ENCODE measurements at regions not wholly inside any gene's neighbourhood (a gene's known extent, or its start where the extent isn't known, plus 50 kb on each side); places are given as distances from the start of the nearest gene placed in this dataset.

GRCh38 chr12:90331821-90332220, 623.2 kb downstream of the CCER1 start:
- Histone ChIP-seq H3K36me3 (no peaks in the 10 kb centered on the region), H3K9me3 (ENCODE audit: severe bottlenecking) (no peaks in the 10 kb centered on the region), H3K4me3 (ENCODE audit: low read depth, low read length) (no peak overlapping the region), H3K27ac (no peak overlapping the region), H3K27me3 (ENCODE audit: insufficient read depth, low read depth, severe bottlenecking) (no peaks in the 10 kb centered on the region)
- DNase-seq = no peak
- TF ChIP-seq CTCF (IDR thresholded peaks at IDR 0.05; ENCODE audit: low read depth, low read length) = no peak

DNA sequence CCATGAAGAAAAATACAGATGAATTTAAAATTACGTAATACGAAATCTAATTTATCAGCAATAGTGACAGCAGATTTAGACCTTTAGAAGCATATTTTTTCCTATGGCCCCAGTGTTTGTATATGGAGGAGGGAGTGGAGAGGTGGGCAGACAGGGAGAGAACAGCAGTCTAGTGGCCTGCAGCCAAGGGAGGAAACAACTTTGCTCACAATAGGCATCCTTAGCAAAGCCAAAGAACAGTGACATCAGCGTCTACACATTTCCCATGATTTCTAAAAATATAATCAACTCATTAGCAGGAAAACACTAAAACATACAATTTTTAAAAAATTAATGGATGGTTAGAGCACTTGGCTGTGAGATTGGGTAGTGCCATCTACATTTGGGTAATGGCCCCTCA, 622.6 kb upstream of the ATP2B1 start:
- no peaks in the 10 kb centered on the region for H3K27me3 ChIP-seq (ENCODE audit: insufficient read depth, low read depth, severe bottlenecking)
- H3K4me3 ChIP-seq (ENCODE audit: low read depth, low read length) = no peak overlapping the region
- no peak for DNase-seq
- no peaks in the 10 kb centered on the region for H3K9me3 ChIP-seq (ENCODE audit: severe bottlenecking)
- H3K36me3 ChIP-seq = no peaks in the 10 kb centered on the region
- no peak for TF ChIP-seq CTCF (IDR thresholded peaks at IDR 0.05; ENCODE audit: low read depth, low read length)
- H3K27ac ChIP-seq = no peak overlapping the region

DNA sequence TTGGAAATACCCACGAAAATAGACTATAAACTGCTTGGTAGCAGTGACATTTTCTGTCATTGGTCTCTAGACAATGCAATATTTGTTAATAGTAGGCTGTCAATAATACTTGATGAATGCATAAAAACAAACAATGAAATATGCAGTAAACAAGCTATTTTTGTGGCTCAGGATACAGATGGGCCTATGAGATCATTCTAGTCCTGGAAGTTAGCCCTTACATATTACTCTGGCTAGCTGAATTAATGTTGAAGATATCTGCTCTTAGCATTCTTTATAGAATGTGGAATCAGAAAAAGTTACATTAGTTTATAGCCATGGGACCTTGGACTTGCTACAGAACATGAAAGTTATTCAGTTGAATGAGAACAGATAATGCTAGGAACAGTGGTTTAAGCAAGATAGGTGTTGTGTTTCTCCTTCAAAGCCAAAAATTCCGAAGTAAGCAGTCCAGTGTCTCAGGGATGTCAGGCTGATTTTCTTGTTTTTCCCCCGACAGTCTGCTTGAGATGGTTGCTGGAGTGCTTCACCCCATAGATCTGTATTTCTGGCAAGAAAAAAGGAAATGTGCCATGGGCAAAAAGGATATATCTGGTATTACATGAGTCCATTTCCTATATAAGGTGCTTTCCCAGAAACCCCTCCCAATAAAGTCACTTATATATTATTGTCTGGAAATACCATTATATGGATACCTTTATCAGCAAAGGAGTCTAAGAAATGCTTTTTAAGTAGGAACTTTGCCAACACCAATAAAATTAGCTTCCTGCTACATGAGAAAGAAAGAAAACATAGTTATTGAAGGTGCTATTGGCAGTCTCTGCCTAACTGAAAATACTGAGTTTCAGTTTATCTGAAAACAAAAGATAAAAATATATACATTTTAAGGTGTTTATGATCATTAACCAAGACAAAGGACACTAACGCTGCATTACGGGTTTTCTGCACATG, 619.4 kb upstream of the ATP2B1 start:
- Histone ChIP-seq H3K9me3 (ENCODE audit: severe bottlenecking) (no peaks in the 10 kb centered on the region), H3K4me3 (ENCODE audit: low read depth, low read length) (no peak overlapping the region), H3K27ac (no peak overlapping the region), H3K36me3 (no peaks in the 10 kb centered on the region), H3K27me3 (ENCODE audit: insufficient read depth, low read depth, severe bottlenecking) (no peaks in the 10 kb centered on the region)
- no peak for TF ChIP-seq CTCF (IDR thresholded peaks at IDR 0.05; ENCODE audit: low read depth, low read length)
- DNase-seq = no peak

- Histone ChIP-seq H3K27ac (no peak overlapping the region), H3K9me3 (ENCODE audit: severe bottlenecking) (no peaks in the 10 kb centered on the region), H3K36me3 (no peaks in the 10 kb centered on the region), H3K27me3 (ENCODE audit: insufficient read depth, low read depth, severe bottlenecking) (no peaks in the 10 kb centered on the region), H3K4me3 (ENCODE audit: low read depth, low read length) (no peak overlapping the region)
- no peak for DNase-seq
- TF ChIP-seq CTCF (IDR thresholded peaks at IDR 0.05; ENCODE audit: low read depth, low read length) = no peak
Measured at GRCh38 chr12:90323217-90323616, 614.6 kb upstream of the ATP2B1 start.

DNA sequence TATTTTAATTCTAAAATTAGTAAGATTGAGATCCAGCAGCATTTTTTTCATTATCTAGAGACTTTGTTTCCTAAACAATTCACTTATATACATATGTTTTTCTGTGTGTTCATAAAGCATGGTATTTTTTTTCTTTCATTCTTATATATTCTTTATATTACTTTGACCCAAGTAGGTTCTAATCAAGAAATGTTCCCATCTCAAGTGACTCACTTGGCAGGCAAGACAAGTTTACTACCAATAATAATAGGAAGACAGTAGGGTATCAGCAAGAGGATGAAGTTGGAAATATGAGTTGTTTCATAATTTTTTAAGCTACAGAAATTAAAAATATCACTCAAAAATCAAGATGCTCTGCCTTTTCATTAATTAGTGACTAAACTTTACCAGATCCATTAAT, 613.4 kb upstream of the ATP2B1 start:
- no peak for TF ChIP-seq CTCF (IDR thresholded peaks at IDR 0.05; ENCODE audit: low read depth, low read length)
- H3K27me3 ChIP-seq (ENCODE audit: insufficient read depth, low read depth, severe bottlenecking) = no peaks in the 10 kb centered on the region
- DNase-seq = no peak
- H3K36me3 ChIP-seq = no peaks in the 10 kb centered on the region
- H3K9me3 ChIP-seq (ENCODE audit: severe bottlenecking) = no peaks in the 10 kb centered on the region
- H3K4me3 ChIP-seq (ENCODE audit: low read depth, low read length) = no peak overlapping the region
- H3K27ac ChIP-seq = no peak overlapping the region
